GM19324 (cell line): ENCODE measurements at regions not wholly inside any gene's neighbourhood (a gene's known extent, or its start where the extent isn't known, plus 50 kb on each side); places are given as distances from the start of the nearest gene placed in this dataset.
"Not testable (repeated sequence)": the region's sequence is repeated elsewhere in the genome, so short reads cannot be mapped to it uniquely, and the experiment has no call there.

Experiments used
- ATAC-seq: cut with Tn5 transposase; IDR thresholded peaks from one replicate; pipeline ENCODE4 v1.9.1; 2021; ENCODE audit warnings: mild to moderate bottlenecking, moderate library complexity; ENCODE audit not compliant: unreplicated experiment, low FRiP score

DNA sequence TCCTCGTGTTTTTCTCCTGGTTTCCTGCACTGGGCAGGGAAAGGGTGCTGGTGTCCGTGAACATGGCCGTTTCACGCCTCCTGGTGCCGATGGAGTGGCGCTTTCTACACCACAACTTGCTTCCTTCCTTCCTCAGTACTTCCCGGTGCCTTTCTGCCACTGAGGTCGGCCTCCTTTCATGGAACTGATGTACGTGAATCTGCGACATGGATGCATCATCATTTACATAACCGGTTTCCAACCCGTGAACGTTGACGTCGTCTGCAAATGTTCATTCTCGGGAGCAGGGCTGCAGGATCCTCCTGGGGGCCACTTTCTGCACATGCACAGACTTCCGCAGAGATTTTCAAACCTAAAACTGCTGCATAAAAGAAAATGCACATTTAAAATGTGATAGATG is 474.4 kb downstream of the BRD1 start:
- ATAC-seq = no peak

DNA sequence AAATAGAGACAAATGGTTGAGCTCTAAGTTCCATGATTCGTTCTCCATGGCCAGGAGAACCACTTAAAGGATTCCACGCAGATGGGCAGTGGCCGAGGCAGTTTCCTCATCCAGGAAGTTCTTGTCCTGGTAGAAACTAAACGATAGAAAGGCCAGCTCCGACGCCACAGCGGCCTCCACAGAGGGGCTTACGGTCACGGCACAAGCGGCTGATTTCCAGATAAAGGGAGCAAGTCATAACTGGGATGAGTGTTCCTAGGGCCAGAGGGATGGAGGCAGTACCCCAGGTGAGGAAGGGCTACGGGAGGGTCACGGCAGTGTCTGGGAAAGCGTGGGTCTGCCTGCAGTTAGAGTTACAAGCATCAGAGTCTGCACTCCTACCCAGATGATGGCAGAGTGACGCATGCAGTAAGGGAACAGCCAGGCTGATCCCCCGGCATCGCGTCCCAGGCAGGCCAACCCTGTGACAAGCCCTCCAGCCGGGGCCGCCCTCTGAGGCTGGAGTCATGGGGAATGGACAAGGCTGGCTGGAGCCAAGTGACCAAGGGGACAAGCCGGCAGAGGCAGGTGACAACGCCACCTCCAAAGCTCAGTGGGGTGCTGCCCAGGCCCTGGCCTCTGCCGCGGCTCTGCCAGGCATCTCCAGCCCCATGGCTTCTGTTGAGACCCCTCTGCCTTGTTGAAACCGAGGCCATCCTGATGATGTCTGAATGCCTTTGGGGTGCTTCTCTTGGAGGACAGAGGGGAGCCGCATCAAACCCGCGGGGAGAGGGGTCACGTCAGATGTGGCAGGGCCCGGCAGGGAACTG is 475.1 kb downstream of the BRD1 start:
- no peak for ATAC-seq

DNA sequence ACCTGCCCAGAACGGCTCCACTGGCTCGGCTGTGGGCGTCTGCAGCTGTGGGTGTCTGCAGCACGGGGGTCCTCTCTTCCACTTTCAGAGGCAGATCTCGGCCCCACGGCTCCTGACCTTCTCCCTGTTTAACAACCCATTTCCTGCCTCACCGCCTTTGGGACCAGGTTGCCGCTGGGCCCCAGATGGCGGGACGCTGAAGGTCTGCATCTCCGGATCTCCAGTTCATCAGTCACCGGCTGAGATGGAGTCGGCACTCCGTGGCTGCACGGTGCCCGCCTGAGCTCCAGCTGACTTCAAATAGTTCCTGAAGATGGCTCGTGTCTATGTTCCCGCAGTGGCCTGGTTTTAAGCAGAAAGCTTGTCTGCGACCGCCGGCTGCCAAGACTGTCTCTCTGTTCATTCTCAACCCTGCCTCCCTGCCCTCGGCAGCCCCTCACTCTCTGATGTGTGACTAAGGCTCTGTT is 475.9 kb downstream of the BRD1 start:
- ATAC-seq = no peak

DNA sequence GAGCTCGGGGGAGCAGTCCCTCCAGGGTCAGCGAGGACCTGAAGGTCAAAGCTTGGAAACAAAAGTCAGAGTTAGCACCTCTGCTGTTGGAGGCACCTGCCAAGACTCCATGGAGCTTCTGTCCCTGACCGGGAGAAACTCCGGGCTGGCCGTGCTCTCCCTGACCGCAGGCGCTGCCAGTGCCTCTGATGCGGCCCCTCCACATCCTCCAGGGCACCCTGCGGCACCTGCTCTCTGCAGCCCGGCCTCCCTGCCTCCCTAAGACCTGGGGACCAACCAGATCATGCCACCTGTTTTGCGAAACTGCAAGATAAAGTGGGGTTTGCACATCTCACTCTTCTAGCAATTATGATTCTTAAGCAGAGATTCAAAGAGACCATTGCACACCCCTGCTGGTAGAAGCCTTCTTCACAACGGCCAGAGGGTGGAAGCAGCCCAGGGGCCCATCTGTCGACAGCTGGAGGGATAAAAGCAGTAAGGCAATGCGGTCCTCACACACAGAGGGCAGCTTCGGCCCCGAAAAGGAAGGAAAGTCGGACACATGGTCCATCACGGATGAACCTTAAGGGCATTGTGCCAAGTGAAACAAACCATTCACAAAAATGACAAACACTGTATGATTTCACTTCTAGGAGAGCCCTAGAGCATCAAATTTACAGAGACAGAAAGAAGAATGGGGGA is 477.1 kb downstream of the BRD1 start:
- ATAC-seq = no peak

DNA sequence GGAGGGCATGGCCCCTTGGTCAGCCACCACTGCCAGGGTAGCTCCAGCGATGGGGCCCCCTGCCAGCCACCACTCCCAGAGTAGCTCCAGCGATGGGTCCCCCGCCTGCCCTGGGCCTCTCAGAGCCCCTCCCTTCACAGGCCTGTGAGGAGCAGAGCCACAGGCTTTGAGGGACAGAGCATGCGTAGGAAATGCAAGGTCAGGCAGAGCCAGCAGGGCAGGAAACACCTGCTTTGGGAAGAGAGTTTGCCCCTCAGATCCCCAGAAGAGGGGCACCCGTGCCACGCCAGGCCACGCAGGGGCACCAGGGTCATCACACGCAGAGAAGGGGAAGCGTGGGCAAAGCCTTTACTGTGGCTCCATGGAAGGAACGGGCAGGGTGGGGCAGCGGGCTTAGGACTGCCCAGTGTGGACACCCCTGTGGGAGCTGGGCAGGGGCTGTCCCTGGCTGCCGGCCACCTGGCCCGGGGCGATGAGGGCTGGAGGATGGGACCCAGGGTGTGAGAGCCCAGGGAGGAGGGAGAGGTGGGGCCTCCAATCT is 477.8 kb downstream of the BRD1 start:
- no peak for ATAC-seq

DNA sequence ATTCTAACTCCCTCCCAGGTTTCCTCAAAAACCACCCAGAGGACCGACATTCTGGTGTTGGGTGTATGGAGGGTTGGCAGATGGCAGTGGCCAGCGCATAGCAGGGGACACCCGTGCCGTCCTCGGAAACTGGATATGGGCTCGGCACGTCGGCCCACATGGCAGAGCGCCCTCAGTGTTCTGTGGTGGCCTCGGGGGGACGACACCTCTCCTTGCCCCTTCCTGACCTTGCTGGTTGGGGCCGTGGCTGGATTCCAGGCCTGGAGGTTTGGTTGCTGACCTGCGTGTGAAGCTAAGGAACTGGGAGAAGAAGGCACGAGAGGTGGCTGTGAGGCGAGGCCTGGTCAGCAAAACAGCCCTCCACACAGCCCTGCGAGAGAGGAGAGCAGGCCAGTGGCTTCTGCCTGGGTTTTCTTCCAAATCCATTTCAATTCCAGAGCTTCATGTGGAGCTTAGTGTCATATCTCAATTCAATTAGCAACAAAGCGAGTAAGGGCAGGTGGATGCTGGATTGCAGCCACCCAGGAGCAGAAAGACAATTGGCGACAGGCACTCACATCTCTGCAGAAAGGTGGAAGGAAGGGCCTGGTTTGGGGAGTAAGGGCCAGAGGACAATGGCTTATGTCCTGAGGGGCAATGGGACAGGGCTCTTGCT is 478.4 kb downstream of the BRD1 start:
- no peak for ATAC-seq

DNA sequence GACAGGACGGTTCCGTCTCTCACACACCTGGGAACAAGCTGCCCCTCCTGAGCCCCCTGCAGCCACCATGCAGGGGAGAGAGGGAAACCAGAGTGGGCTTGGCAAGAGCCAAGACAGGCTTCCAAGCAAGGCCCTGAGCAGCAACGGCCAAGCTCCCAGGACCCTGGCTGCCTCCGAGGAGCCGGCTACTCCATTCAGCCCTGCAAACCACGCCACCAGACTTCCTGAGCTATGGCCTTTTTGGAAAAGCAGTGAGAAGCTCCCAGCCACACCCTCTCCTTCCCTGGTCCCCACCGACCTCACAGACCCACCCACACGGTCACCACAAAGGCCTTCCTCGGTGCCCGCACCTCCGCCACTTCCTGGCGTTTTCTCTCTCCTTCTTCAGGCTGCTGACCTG is 479.0 kb downstream of the BRD1 start:
- no peak for ATAC-seq

DNA sequence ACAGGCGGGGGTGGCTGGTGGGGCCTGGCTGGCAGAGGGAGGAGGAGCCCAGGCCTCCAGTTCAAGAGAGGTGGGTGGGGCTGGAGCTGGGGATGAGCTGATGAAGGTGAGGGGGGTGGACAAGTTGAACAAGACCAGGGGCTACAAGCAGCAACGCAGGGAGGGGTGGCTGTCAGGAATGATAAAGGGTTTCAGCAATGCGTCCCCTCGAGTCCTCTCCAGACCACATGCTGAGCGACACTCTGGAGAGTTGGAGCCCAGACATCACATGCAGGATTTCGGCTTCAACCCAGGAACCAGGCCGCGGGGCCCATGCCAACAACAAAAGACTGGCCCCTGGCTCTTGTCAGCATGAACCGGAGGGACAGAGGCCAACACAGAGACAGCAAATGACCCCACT is 480.3 kb downstream of the BRD1 start:
- ATAC-seq = no peak

DNA sequence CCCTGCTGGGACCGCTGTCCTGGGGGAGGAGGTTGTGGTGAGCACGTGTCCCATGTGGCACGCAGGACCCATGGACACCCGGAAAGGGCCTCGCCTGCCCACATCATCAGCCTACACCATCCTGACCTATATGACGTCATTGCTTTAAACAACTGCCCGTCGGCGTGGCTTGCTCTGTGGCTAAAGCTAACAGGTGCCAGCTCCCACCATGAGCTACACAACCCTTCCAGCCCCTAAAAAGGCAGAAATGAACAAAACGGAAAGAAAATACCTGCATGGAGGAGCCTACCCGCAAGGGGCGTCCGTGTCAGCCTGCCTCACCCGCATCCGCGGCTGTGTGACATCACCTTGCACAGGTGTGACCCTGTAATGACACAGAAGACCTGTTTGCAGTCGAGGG is 481.8 kb downstream of the BRD1 start:
- no peak for ATAC-seq

DNA sequence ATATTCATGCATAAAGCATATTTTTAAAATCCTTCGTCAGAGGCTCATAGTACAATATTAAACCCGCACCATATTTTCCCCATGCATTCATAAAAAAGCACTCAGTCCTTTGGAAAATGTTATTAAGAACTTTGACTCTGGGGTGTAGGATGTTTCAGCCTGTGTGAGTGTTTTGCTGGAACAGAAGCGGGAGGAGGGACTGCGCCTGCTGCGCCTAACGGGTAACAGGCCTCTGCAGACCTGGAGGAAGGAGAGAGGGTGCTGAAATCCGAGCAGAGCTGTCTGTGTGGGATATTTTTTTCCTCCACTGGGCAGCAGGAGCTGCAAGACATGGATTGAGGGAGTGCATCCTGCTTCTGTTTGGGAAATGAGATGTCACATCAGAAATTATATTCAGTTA is 483.0 kb downstream of the BRD1 start:
- no peak for ATAC-seq

DNA sequence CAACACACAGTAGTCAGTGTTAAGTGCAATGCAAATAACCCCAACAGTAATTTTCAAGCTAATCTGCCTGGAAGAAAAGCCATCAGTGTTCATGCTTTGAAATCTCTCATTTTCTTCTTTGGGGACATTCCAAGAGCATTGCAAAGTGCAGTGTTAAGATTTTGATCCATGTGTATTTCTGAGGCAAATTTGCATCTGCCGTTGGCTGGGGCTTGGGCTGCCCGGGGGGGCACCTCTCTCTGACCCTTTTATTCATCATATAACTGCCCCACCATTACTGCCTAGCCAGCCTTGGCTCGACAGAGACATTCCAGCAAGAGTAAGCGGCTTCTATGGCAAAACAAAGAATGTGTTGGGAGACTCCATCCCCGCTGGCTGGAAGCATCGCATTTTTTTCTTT is 483.5 kb downstream of the BRD1 start:
- no peak for ATAC-seq

DNA sequence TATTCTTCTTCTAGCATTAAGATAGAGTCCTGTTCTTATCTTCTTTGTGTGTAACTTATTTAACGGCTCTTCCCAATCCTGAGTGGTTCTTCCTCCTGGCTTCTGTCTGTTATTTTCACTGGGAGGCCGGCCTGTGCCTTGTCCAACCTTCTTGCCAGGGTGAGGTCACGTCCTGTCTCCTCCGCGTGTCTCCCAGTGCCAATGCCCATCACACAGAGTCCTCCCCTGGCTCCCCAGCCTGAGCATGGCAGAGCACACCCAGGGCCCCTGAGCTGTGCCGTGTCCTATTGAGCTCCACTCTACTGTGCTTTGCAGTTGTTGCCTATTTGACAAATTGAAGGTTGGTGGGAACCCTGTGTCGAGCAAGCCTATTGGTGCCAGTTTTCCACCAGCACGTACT is 487.3 kb downstream of the BRD1 start:
- ATAC-seq = no peak

DNA sequence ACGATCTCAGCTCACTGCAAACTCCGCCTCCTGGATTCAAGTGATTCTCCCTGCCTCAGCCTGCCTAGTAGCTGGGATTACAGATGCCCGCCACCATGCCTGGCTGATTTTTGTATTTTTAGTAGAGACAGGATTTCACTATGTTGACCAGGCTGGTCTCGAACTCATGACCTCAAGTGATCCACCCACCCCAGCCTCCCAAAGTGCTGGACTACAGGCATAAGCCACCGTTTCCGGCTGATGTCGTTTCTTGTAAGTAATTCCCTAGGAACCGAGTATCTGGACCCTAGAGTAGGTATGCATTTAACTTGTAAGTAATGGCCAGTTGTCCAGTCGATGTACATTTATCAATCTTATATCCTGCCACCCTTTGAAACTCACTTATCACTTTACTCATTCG is 491.2 kb downstream of the BRD1 start:
- ATAC-seq = not testable (repeated sequence)

DNA sequence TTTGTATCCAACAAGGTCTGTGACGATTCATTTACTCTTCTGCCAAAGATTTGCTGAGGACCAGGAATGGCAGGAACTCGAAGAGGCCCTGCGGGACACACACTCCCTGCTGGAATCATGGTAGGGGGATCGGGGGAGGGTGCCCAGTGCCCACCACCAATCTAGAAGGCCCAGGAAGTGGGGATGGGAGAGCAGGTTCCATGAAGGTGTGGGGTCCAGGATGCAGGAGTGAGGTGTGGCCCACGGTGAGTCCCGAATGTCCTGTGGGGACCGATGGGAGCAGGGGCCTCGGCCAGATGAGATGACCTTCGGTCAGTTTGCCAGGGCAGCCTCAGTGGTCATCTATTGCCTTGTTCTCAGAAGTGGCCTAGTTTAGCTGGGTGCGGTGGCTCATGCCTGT is 492.7 kb downstream of the BRD1 start:
- no peak for ATAC-seq

DNA sequence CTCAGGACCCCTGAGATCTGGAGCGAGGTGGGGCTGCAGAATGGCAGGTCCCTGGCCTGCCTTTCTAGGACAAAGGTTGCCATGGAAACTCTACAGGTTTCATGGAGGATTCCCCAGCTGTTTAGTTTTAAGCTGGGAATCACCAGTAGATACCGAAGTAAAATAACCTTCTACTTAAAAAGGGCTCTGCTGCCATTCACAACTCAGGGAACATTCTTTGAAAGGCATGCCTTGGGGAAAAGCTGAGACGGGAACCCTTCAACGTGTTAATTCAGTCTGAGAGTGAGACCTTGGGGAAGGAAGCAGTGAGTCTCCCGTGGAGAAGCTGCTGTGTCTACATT is 493.3 kb downstream of the BRD1 start:
- ATAC-seq = no peak

DNA sequence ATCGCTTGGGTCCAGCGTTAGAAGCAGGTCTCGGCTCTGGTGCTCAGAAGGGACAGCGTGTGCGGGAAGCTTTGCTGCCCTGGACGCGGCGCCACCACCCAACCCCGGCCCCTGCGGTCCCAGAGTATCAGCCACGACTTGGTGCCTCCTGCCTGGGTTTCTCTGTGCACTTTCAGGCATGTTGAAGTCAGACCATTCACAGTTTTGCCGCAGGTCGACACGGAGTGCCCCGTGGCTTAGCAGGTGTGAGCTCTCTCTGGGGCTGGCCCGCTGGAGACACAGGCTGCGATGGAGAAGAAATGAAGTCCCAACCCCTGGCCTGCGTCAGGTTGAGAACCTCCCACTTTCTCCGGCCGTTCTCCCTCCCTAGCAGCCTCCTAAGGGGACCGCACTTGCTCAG is 494.5 kb downstream of the BRD1 start:
- ATAC-seq = no peak

DNA sequence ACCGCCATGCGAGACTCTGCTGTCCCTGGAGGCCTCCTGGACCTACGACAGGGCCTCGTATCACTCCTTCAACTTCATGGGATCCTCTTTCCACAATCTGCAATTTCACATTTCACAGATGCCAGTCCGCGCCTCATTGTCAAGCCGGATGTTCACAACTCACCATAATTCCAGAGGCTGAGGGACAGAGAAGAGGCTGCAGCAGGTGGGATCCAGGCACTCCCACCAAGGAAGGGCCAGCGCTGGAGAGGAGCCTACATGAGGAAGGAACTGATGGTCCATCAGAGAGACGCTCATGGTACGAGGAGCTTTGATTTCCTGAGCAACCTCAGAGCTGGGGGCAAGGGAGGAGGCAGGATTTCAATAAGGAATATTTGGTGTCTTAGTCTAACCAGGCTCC is 495.0 kb downstream of the BRD1 start:
- no peak for ATAC-seq

DNA sequence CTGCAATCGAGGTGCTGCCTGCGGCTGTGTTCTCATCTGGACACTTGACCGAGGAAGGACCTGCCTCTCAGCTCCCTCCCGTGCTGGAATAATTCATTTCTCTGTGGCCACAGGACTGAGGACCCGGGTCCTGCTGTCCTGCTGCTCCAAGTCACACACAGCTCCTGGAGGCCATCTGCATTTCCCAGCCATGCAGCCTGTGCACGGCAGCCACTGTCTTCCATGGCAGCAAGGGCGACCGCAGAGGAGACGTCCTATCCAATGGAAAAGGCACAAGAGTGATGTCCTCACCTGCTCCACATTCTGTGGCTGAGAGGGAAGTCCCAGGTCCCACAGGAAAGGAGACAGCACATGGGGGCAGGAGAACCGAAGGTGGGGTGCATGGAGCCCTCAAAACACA is 495.8 kb downstream of the BRD1 start:
- ATAC-seq = no peak

DNA sequence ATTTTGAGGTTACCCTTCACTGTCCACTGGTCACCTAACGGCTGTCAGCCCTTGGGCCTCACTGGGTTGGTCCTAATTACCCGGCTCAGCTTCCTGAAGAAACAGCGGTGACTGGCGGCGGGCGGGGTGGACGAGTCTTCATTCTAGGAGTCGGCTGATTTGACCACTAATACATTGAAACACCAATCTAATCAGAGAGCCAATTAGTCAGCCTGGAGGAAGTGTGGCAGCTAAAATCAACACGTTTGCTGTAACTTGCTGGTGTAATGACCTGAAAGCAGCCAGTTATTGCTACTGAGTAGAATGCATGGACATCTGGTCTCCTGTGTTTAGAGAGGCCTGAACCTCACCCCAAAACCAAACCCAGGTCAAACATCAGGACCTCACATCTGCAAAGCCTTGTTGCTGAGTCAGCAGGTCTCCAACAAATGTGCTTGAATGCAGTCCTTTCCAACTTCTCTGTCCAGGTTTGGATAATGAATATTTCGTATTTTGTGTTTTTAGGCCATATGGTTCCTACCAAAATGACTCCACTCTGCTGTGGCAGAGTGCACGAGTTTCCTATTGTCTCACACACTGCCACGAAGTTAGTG is 496.4 kb downstream of the BRD1 start:
- ATAC-seq = no peak

DNA sequence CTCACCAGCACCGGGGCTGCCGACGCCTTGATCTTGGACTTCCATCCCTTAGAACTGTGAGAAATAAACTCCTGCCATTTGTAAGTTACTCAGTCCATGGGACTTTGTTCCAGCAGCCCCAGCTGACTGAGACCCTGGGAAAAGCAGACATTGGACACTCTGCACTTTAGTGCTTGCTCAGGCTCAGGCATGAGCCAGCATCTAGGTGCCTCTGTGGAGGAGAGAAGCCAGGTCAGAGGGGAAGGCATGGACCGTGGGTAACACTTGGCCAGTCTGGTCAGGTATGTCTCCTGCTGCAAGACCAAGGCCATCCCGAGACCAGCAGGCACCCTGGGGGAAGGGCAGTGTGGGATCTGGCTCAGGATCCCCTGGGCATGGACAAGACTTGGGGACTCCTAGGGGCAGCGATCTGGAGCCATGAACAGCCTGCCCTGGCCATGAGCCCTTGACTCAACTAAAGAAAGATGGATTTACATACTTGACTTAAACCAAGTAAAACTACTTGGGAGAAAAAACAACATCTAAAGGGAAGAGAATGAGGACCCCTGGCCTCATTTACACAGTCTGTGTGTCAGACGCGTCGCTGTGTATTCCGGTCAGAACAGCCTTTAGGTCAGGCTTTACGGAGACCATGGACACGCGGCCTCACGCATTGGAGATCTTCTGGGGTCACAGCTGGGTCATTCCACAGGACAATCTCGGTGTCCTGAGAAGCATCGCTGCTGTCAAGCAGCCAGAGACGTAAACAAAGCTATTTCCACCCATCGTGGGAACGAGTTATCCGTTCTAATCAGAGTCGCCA is 497.1 kb downstream of the BRD1 start:
- no peak for ATAC-seq
